ENCODE measurements at regions not wholly inside any gene's neighbourhood (a gene's known extent, or its start where the extent isn't known, plus 50 kb on each side); places are given as distances from the start of the nearest gene placed in this dataset.
"Not testable (repeated sequence)": the region's sequence is repeated elsewhere in the genome, so short reads cannot be mapped to it uniquely, and the experiment has no call there.

DNA sequence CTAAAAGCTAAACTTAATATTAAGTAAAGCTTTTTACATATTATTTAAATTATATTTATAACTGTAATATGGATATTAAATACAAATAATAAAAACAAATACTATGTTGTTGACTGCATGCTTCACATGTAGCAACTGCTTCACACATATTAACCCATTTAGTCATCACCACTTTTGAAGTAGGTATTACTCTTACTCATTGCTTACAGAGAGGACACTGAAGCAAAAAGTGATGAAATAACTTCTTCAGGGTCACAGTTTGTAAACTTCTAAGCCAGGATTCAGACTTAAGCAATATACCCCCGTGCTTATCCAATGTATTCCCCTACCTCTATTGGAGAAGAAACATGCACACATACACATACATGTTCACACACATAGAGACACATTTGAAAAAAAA lies 166.6 kb downstream of the DKK2 start:
- CTCF ChIA-PET: no interaction called here
- POLR2A ChIA-PET: no interaction called here

- ChIA-PET POLR2A (no interaction called here), CTCF (interaction anchor here (0.9 kb wide), 1 partner anchor 11 kb away, joined by 3 read pairs; no protein-coding TSS in a partner anchor)
Measured at GRCh38 chr4:106868381-106869035, 167.6 kb downstream of the DKK2 start.

DNA sequence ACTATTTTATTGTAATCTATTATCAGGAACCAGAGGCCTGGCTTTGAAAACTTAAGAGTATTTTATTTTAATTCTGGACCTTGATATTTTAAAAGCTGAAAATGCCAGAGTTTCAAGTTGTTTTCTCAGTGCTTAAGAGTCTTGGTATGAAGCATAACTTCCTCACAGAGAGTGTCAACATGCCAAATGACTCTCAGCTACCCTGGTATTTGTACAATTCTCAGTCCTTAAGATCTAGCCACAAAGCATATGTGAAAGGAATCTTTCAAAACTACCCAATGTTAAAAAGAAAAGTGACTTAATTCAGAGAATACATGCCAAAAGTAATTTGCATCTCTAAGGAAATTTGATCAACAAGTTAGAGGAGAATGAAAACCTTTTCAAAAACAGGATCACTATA lies 171.9 kb downstream of the DKK2 start:
- ChIA-PET POLR2A (no interaction called here), CTCF (no interaction called here)

DNA sequence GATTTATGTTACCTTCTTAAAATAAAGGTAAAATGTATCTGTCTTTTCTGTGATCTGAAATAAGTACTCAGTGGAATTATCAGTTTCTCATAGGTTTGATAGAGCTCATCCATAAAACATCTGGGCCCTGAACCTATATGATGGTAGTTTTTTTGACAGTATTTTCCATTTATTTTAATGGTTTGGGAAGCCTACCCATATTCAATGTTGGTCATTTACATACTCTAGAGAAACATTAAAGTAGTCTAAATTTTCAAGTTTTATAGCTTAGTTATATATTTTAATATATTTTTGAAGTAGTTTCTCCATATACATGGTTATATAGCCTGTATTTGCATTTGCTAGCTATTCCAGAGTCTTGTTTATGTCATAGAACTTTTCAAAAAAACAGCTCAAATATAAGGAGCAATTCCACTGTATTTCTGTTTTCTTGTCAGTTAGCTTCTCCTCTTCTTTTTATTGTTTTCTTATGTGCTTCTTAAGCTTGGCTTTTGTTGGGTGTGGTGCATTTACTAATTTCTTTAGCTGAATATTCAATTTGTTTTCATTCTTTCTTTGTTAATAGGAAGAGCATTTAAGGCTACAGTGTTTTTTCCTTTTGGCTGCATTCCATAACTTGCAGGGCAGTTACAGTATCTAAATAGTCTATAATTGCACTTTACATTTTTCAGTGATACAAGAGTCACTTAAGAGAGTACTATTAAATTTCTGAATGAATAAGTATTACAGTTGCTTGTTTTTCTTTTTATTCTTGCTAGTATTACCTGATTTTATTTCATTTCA lies 181.4 kb downstream of the DKK2 start:
- CTCF ChIA-PET: no interaction called here

GRCh38 chr4:106852426-106852825 lies 183.7 kb downstream of the DKK2 start:
- CTCF ChIA-PET: no interaction called here
- POLR2A ChIA-PET: no interaction called here

More for the DNA sequence above, 181.4 kb downstream of the DKK2 start:
- POLR2A ChIA-PET: no interaction called here

DNA sequence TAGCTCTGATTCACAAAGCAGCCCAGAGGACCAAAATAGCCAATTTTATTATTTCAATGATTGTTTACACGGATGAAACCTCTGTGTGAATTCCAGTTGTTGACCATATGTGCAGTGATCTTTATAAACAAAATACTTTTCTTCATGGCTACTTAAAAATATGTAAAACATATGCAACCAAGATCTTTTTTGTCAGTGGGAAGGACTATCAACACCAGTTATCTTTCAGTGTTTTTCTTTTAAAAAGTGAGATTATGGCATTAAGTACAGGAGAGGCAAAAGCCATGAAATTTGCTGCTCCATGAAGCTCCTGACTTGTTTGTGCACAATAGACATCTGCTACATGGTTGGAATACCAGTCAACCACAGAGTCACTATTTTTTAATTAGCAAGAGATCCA lies 184.4 kb downstream of the DKK2 start:
- CTCF ChIA-PET: no interaction called here
- POLR2A ChIA-PET: no interaction called here

DNA sequence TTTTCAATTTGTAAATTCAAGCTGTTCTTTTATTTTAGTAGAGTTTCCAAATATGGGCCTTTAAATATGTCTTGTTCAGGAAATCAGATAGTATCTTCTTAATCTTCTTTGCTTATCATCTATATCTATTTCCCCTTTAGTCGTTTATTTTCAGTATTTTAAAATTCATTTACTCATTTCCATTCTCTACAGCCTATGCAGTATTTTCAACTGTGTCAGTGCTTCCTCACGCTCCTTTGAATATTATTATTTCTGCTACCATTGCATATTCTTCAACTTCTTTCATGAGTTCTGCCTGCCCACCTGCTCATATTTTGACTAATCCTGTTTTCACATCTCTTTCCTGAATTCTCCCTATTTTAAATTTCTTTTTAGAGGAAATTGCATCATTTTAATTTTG lies 185.4 kb downstream of the DKK2 start:
- CTCF ChIA-PET: no interaction called here
- POLR2A ChIA-PET: no interaction called here

DNA sequence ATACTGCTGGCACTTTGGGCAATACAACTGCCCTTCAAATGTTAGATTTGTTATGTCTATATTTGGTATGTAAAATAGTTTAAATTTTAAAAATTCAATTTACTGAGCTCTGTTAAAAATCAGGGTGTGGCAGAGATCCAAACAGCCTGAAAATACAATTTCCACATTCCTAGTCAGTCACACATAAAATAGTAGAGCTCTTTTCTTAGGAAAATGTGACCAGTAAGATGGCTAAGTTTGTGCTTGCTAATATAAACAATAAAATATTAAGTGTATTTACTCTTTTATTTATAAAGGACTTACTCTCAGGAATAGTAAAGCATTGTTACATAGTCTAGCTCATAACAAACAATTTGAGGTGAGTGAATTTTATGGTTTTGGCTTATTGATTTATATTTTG lies 200.2 kb downstream of the DKK2 start:
- CTCF ChIA-PET: no interaction called here
- POLR2A ChIA-PET: no interaction called here

DNA sequence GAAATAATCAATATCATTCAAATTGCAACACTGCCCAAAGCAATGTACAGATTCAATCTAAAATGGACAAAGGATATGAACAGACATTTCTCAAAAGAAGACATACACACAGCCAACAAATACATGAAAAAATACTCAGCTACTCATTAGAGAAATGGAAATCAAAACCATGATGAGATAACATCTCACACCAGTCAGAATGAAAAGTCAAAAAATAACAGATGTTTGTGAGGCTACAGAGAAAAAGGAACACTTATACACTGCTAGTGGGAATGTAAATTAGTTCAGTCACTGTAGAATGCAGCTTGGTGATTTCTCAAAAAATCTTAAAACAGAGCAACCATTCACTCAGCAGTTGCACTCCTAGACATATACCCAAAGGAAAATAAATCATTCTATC lies 205.2 kb downstream of the DKK2 start:
- POLR2A ChIA-PET: no interaction called here
- CTCF ChIA-PET: no interaction called here

DNA sequence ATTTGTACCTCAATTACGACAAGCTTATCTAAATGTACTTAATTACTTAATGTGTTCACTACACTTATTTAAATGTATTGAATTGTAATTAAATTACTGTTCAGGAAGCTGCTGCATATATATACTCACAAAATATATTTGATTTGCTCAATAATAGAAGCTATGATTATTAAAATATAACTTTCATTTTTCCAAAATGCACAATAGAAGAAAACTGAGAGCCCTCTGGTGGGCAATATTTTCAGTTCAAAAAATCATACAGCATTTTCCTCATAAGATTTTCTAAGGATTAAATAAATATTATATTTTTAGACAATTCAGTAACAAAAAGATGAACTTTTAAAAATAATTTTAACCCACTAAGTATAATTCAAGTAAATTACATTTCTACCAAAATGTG lies 217.3 kb downstream of the DKK2 start:
- ChIA-PET POLR2A (no interaction called here), CTCF (no interaction called here)

DNA sequence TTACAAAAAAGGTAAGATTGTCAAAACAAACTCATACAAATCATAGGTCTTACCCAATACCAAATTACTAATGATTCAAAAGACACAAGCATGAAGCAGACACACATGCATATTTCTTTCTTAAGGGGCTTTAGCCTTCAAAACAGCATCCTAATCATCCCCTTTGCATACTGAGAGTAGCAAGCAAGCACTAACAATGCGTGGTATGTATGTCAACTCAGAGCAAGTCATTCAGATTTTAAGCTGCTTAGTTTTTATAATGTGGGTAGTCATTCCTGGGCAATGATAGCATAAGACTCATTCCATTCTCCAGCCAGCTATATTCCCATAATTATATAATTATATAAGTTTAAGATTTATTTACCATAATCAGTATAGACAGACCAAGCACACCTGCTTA lies 219.6 kb downstream of the DKK2 start:
- CTCF ChIA-PET: no interaction called here

DNA sequence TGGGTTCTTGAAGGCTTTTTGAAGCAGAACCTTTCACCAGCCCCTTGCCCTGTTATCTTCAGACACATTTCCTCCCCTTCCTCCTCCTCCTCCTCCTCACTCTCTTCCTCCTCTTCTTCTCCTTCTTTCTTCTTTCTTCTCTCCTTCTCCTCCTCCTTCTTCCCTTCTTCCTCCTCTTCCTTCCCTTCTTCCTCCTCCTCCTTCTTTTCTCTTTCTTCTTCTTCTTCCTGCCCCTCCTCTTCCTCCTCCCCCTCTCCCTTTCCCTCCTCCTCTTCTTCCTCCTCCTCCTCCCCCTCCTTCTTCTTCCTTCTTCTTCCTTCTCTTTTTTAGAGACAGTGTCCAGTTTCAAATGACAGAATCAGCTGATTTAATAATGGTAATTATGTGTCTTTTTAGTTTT lies 226.0 kb downstream of the DKK2 start:
- CTCF ChIA-PET: no interaction called here
- POLR2A ChIA-PET: no interaction called here

More for the DNA sequence above, 219.6 kb downstream of the DKK2 start:
- POLR2A ChIA-PET: no interaction called here

GRCh38 chr4:106809076-106809475 lies 227.0 kb downstream of the DKK2 start:
- POLR2A ChIA-PET: no interaction called here
- CTCF ChIA-PET: no interaction called here

GRCh38 chr4:106806158-106806797 lies 229.8 kb downstream of the DKK2 start:
- ChIA-PET CTCF (no interaction called here), POLR2A (no interaction called here)

GRCh38 chr4:106803083-106803482 lies 233.0 kb downstream of the DKK2 start:
- ChIA-PET POLR2A (no interaction called here), CTCF (no interaction called here)

DNA sequence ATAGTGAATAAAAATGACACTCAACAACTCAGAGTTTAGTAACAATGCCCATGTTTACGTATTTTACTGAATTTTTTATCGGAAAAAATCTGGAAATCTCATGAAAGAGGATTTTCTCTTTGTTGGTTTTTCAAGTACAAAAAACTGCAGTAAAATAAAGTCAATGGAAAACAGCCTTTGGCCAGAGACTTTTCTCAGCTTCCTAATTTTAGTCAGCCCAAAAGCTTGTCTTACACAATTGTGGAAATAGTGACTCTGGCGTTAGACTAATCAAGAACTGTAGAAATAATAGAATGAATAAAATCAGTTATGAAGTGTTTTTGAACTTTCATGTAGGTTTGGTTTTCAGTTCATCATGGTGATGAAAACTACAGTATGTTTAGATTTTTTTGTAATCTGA lies 234.7 kb downstream of the DKK2 start:
- ChIA-PET POLR2A (no interaction called here), CTCF (no interaction called here)

DNA sequence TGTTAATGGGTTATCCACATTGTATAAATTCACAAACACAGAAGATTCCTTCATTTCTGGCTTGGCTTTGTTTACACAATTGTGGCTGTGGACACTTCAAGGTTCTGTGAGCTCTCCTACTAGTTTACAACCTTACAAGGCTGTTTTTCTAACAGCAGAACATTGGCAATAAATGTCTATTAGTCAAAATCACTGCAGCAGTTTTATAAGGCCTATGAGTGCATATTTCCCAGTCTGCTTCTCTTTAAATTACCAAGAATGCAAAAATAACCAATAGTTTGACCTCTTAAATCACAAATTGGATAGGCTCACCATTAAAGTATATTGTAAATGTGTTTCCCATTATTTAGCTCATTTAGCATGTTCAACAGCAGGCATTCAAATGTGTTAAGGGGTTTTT lies 239.2 kb downstream of the DKK2 start:
- ChIA-PET POLR2A (no interaction called here), CTCF (no interaction called here)

GRCh38 chr4:106795326-106795725 lies 240.8 kb downstream of the DKK2 start:
- CTCF ChIA-PET: no interaction called here
- POLR2A ChIA-PET: no interaction called here

DNA sequence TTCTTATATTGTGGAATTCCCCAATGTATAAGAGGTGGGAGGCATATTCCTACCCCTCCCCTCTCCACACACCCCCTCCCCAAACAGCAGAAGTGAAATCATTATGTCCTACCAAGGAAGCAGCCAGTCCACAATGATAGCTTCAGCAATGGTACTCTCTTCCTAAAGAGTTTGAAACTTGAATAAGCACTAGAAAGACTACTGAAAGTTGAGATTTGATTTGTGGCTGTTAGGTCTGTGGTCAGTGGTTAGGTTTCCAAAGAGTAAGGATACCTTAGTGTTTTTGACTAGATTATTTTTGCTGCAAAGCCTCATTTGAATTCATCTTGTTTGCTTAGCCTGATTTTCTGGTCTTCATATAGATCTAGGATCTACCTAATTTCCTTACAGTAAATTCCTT lies 242.2 kb downstream of the DKK2 start:
- CTCF ChIA-PET: no interaction called here
- POLR2A ChIA-PET: no interaction called here

GRCh38 chr4:106775636-106776035 lies 260.5 kb downstream of the DKK2 start:
- CTCF ChIA-PET: no interaction called here

GRCh38 chr4:106774055-106774454 lies 262.1 kb downstream of the DKK2 start:
- CTCF ChIA-PET, POLR2A ChIA-PET: not testable (repeated sequence)

More at GRCh38 chr4:106775636-106776035, 260.5 kb downstream of the DKK2 start:
- POLR2A ChIA-PET: no interaction called here
